LNCaP clone FGC (cell line): ENCODE measurements at regions not wholly inside any gene's neighbourhood (a gene's known extent, or its start where the extent isn't known, plus 50 kb on each side); places are given as distances from the start of the nearest gene placed in this dataset.

Experiments
- DNase-seq: peaks from one replicate; pipeline ENCODE4 v3.0.0-alpha.2; 2011; ENCODE audit warnings: low read depth
- H3K4me3 ChIP-seq: 2 replicates; pipeline ENCODE4 v1.5.1; 2011; ENCODE audit warnings: mild to moderate bottlenecking, low read depth, low read length, control low read depth
- TF ChIP-seq, protein P1 (sequence below): IDR thresholded peaks from 2 replicates; pipeline ENCODE4 v1.5.1; 2012; ENCODE audit warnings: mild to moderate bottlenecking; ENCODE audit not compliant: control insufficient read depth, insufficient read depth; ENCODE audit errors: extremely low read depth

DNA sequence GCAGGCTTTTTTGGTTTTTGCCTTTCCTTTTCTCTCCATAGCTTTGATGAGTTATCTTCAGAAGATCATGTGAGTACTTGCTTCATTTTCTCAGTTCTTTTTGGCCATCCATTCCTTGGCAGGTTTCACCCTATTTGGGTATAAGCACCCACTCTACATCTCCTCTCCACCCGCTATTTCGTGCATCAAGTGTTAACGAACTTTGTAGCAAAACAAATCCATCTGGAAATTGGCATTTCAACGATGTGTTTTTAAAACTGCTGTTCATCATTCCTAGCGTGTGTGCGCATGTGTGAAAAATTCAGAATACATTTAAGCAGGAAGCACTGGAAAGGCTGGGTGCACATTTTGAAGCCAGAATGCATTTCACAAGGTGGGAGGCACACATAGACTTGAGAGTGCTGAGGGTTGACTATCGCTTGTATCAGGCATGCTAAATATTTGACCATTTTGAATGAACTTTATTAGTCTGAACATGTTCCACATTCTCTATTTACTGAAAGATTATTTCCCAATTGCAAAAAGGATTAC is 89.7 kb upstream of the FHIT start:
- H3K4me3 ChIP-seq = no peak overlapping the region
- TF ChIP-seq, protein P1, sequence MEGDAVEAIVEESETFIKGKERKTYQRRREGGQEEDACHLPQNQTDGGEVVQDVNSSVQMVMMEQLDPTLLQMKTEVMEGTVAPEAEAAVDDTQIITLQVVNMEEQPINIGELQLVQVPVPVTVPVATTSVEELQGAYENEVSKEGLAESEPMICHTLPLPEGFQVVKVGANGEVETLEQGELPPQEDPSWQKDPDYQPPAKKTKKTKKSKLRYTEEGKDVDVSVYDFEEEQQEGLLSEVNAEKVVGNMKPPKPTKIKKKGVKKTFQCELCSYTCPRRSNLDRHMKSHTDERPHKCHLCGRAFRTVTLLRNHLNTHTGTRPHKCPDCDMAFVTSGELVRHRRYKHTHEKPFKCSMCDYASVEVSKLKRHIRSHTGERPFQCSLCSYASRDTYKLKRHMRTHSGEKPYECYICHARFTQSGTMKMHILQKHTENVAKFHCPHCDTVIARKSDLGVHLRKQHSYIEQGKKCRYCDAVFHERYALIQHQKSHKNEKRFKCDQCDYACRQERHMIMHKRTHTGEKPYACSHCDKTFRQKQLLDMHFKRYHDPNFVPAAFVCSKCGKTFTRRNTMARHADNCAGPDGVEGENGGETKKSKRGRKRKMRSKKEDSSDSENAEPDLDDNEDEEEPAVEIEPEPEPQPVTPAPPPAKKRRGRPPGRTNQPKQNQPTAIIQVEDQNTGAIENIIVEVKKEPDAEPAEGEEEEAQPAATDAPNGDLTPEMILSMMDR = no peak
- no peak for DNase-seq

DNA sequence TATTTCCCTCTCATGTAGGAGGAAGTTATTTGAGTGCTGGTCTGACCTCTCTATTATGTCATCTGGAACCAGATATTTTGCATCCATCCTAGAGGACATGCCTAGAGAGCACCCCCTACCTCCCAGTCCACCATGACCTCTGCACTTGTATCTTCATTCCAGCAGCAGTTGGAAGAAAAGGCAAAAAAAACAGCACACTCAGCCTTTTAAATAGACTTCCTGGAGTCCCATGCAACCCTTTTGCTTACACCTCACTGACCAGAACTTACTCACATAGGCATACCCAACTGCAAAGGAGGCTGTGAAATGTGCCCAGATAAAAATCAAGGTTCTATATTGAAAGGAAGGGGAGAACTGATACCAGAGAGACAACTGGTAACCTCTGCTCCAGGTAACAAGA is 92.3 kb upstream of the FHIT start:
- no peak for DNase-seq
- H3K4me3 ChIP-seq = no peak overlapping the region
- TF ChIP-seq, protein P1 = no peak

DNA sequence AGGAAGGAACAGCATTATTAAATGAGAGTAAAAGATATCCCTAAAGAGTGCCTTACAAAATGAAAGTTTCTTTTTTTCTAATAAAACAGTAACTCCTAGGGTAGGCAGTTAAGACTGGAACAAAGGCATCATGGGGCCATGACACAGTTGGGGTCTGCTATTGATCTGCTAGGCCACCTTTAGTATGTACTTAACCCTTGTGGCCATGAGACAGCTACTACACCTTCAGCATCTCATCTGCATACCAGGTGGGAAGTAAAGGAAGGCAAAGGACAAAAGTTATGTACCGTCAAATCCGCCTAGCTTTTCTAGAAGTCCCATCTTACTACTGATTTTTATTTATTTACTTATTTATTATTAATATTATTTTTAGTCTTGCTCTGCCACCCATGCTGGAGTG is 93.8 kb upstream of the FHIT start:
- TF ChIP-seq, protein P1 = no peak
- DNase-seq = no peak
- H3K4me3 ChIP-seq = no peak overlapping the region

DNA sequence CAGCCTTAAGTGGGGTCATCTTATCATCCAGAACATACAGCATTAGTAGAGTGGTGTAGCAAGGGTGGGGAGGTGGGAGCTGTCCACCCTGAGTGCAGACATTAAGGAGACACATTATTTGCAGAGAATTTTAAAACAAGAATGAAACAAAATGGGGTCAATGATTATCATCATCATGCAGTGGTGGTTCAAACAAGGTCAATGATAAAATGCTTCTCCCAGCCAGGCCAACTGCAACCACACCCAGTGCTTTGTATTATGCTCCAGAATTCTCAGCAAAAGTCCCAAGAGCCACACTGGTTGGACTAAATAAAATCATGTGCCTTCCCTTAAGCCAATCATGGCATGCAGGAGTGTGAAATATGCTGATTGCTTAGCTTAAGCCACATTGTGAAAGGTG is 96.7 kb upstream of the FHIT start:
- TF ChIP-seq, protein P1 = no peak
- no peak for DNase-seq
- no peak overlapping the region for H3K4me3 ChIP-seq

DNA sequence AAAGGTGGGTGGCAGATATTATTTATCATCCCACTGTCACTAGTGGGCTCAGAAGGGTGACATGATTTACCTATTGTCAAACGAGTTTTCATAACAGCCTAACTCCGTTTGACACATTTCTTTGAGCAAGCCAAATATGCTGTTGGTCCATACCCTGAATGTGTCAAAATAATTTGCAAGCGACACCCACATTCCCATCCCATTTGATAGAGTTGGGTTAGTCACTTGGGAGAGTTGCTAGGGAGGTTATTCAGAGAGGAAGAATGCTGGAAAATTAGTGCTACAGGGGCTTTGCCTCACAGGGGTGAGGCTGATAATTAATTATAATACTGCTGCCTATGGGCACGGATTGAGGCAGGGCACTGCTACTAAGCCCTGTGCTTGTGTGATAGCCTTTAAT is 98.5 kb upstream of the FHIT start:
- no peak overlapping the region for H3K4me3 ChIP-seq
- DNase-seq = no peak
- TF ChIP-seq, protein P1 = no peak

DNA sequence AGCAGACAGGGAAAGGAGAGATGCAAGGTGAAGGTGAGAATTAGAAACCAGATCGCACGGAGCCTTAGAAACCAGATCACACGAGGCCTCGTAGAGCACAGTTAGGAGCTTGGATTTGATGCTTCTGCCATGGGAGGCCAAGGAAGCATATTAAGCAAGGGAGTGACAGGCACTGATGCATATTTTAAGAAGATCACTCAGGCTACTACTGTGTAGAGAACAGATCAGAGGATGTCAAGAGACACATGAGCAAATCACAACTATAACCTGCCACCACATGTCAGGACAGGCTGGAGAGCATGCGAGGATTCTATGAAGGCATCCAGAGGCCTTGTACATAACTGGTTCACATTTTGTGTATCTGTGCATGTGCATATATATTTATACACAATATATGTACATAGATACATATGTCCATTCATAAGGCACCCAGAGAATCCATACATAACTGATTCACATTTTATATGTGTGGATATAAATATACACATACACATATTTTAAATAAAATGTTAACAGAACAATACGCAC is 99.6 kb upstream of the FHIT start:
- no peak overlapping the region for H3K4me3 ChIP-seq
- TF ChIP-seq, protein P1 = no peak
- DNase-seq = no peak

DNA sequence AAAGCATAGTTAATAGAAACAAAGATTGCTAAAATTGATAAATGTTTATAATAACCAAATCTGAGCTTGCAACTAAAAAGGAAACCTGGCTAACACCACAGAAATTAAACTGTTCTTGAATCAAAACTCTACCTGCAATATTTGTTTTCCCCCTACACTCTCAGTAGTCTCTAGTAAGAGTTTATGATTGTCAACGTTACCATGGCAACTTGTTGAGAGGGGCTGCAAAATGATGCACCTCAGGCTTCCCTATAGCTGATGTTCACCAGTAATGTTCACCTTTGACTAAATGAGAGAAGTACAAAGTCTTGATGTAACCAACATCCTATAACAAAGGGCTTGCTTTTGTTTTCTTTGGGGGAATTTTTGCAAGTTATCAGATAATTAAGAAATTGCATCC is 101.1 kb upstream of the FHIT start:
- no peak overlapping the region for H3K4me3 ChIP-seq
- DNase-seq = no peak
- TF ChIP-seq, protein P1 = no peak
